A673 (cell line): ENCODE measurements at regions not wholly inside any gene's neighbourhood (a gene's known extent, or its start where the extent isn't known, plus 50 kb on each side); places are given as distances from the start of the nearest gene placed in this dataset.

Source experiments
- BruUV-seq: library from RNA; stranded (reverse); fragments of 400-500 nt; replicated peaks from 2 replicates; lab custom pipeline; 2021; lab: Mats Ljungman, UMichigan
- CTCF ChIA-PET: fragments of 300-600 bp; sonication (Branson Sonifier 250); formaldehyde crosslinking; loops from one replicate; lab custom pipeline; 2022; ENCODE audit warnings: antibody characterized with exemption; lab: Charles Lee
- POLR2A ChIA-PET: fragments of 300-600 bp; sonication (Branson Sonifier 250); formaldehyde crosslinking; loops from one replicate; lab custom pipeline; 2022; ENCODE audit warnings: antibody characterized with exemption; ENCODE audit not compliant: low non-redundant PET; lab: Charles Lee
- DNase-seq: peaks from one replicate; pipeline ENCODE4 v3.0.0-alpha.2; 2015; ENCODE audit warnings: low spot score
- H3K27ac ChIP-seq: fragments of 200-600 bp; sonication (generic); 2 replicates; pipeline ENCODE4 v1.5.1; 2016; ENCODE audit warnings: mixed run types, low read depth, mild to moderate bottlenecking, mixed read lengths, antibody characterized with exemption, low read length; ENCODE audit not compliant: poor library complexity, severe bottlenecking
- H3K27me3 ChIP-seq: fragments of 200-600 bp; sonication (generic); replicated peaks from 2 replicates; pipeline ENCODE4 v1.6.1; 2017; ENCODE audit warnings: mixed run types, low read depth, mild to moderate bottlenecking, mixed read lengths, antibody characterized with exemption, low read length; ENCODE audit not compliant: insufficient read depth, poor library complexity
- H3K36me3 ChIP-seq: fragments of 200-600 bp; sonication (generic); 2 replicates; pipeline ENCODE4 v1.6.1; 2016; ENCODE audit warnings: mixed run types, mild to moderate bottlenecking, mixed read lengths, antibody characterized with exemption, low read length; ENCODE audit not compliant: insufficient read depth, poor library complexity, severe bottlenecking
- H3K4me1 ChIP-seq: fragments of 200-600 bp; sonication (generic); 2 replicates; pipeline ENCODE4 v1.6.1; 2017; ENCODE audit warnings: mixed run types, mild to moderate bottlenecking, mixed read lengths, antibody characterized with exemption, low read length; ENCODE audit not compliant: insufficient read depth, poor library complexity, severe bottlenecking
- H3K4me3 ChIP-seq: fragments of 200-600 bp; sonication (generic); 2 replicates; pipeline ENCODE4 v1.5.1; 2016; ENCODE audit warnings: low read depth, mixed run types, mild to moderate bottlenecking, mixed read lengths, low read length; ENCODE audit not compliant: poor library complexity, severe bottlenecking
- H3K9me3 ChIP-seq: fragments of 200-600 bp; sonication (generic); 2 replicates; pipeline ENCODE4 v1.6.1; 2016; ENCODE audit warnings: mixed run types, low read depth, mild to moderate bottlenecking, mixed read lengths, antibody characterized with exemption, low read length; ENCODE audit not compliant: poor library complexity, severe bottlenecking
- EZH2 ChIP-seq: fragments of 200-600 bp; sonication (generic); IDR thresholded peaks from 2 replicates; pipeline ENCODE4 v1.6.1; 2017; ENCODE audit warnings: borderline replicate concordance, low read depth, mild to moderate bottlenecking, mixed read lengths, antibody characterized with exemption, low read length; ENCODE audit not compliant: poor library complexity, severe bottlenecking
- intact Hi-C: fragments of 100-400 bp; cut with micrococcal nuclease; formaldehyde crosslinking; loops from one replicate; pipeline ENCODE4 v1.10.0; 2022; ENCODE audit not compliant: unreplicated experiment
- TF ChIP-seq, protein P1 (sequence below): fragments of 300-800, 200-600 bp; sonication (generic); conservative IDR thresholded peaks from 2 replicates; pipeline ENCODE4 v1.5.1; 2017; ENCODE audit warnings: low read depth, mild to moderate bottlenecking, antibody characterized with exemption, low read length, moderate library complexity, mixed read lengths

DNA sequence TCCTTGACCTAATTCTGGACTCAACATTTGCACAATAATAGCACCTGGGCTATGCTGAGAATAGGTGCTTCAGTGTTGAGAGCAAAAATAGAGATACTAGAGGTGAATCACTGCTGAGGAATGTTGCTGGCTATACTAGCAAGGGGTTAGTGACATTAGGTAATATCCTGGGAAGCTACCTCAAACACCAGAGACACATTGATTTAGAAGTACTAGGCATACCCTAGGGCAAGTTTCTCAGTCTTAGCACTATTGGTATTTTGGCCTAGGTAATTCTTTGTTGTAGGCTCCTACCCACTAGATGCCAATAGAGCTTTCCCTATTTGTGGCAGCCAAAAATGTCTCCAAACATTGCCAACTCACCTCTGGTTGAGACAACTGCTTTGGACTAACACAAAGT is 484.0 kb upstream of the MBL2 start:
- Histone ChIP-seq H3K4me1 (no peaks in the 10 kb centered on the region), H3K36me3 (no peaks in the 10 kb centered on the region), H3K9me3 (peaks cover 19% of the 10 kb centered on the region), H3K4me3 (no peak overlapping the region), H3K27me3 (no peaks in the 10 kb centered on the region), H3K27ac (no peak overlapping the region)
- no peak for DNase-seq
- ChIA-PET POLR2A (no interaction called here), CTCF (no interaction called here)
- BruUV-seq = no TSS peak
- intact Hi-C loops = no loop called here
- TF ChIP-seq, protein P1, sequence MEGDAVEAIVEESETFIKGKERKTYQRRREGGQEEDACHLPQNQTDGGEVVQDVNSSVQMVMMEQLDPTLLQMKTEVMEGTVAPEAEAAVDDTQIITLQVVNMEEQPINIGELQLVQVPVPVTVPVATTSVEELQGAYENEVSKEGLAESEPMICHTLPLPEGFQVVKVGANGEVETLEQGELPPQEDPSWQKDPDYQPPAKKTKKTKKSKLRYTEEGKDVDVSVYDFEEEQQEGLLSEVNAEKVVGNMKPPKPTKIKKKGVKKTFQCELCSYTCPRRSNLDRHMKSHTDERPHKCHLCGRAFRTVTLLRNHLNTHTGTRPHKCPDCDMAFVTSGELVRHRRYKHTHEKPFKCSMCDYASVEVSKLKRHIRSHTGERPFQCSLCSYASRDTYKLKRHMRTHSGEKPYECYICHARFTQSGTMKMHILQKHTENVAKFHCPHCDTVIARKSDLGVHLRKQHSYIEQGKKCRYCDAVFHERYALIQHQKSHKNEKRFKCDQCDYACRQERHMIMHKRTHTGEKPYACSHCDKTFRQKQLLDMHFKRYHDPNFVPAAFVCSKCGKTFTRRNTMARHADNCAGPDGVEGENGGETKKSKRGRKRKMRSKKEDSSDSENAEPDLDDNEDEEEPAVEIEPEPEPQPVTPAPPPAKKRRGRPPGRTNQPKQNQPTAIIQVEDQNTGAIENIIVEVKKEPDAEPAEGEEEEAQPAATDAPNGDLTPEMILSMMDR = no peak
- no peak for TF ChIP-seq EZH2

DNA sequence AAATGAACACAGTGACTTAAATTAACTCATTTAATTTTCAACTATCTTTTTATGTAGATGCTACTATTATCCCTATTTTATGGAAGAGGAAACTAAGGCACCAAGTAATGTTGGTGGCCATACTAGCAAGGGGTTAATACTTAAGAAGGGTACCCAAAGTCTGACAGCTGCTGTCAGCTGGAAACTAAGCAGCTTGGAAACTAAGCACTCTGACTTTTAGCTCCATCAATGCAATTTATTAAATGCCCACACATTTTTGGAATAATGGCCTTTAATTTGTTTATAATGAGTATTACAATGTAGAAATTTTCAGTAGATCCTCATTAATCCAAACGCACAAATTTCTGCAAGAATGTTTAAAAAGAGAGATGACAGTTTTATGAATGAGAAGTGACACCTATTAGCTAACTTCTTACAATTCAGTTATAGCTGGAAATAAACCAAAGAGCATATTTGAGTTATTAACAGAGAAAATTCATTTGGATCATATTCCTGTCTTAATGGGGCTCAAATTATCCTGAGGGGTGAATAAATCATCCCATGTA is 483.1 kb upstream of the MBL2 start:
- H3K4me3 ChIP-seq = no peak overlapping the region
- H3K27me3 ChIP-seq = no peaks in the 10 kb centered on the region
- no peak overlapping the region for H3K27ac ChIP-seq
- BruUV-seq = no TSS peak
- no peaks in the 10 kb centered on the region for H3K4me1 ChIP-seq
- no peak for TF ChIP-seq EZH2
- TF ChIP-seq, protein P1 = no peak
- ChIA-PET POLR2A (no interaction called here), CTCF (no interaction called here)
- H3K9me3 ChIP-seq = peaks cover 26% of the 10 kb centered on the region
- H3K36me3 ChIP-seq = no peaks in the 10 kb centered on the region
- intact Hi-C loops = no loop called here
- DNase-seq = no peak

DNA sequence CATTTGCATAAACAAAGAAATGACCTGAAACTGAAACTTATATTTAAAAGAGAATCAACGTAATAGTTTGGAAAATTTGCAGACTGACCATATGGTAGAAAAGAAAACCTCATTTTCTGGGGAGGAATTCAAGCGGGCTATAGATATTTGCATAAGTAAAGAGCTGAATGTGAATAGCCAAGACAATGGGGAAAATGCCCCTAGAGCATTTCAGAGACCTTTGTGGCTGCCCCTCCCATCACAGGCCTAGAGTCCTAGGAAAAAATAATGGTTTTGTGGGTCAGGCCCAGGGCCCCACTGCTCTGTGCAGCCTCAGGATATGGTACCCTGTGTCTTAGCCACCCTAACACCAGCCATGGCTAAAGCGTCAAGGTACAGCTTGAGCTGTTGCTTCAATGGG is 480.6 kb upstream of the MBL2 start:
- Histone ChIP-seq H3K36me3 (no peaks in the 10 kb centered on the region), H3K9me3 (peaks cover 26% of the 10 kb centered on the region), H3K27me3 (no peaks in the 10 kb centered on the region), H3K4me1 (no peaks in the 10 kb centered on the region), H3K27ac (no peak overlapping the region), H3K4me3 (no peak overlapping the region)
- intact Hi-C loops = no loop called here
- POLR2A ChIA-PET = no interaction called here
- DNase-seq = no peak
- CTCF ChIA-PET = no interaction called here
- TF ChIP-seq, protein P1 = no peak
- no peak for TF ChIP-seq EZH2
- BruUV-seq = no TSS peak
